Peyer's patch (tissue), 4 donors: ENCODE measurements at regions not wholly inside any gene's neighbourhood (a gene's known extent, or its start where the extent isn't known, plus 50 kb on each side); places are given as distances from the start of the nearest gene placed in this dataset.

Experiments
- DNase-seq, 3 donors: peaks; one replicate each; pipeline ENCODE4 v3.0.0-alpha.2; 2017 to 2019
- H3K27ac ChIP-seq, 4 donors: fragments of 200-600 bp; sonication (generic); one replicate each; pipeline ENCODE4 v1.5.1; 2016 to 2019
- H3K27me3 ChIP-seq, 2 donors: fragments of 200-600 bp; sonication (generic); one replicate each; pipeline ENCODE4 v1.5.1; 2019
- H3K36me3 ChIP-seq, 3 donors: fragments of 200-600 bp; sonication (generic); one replicate each; pipeline ENCODE4 v1.5.1; 2016 to 2019
- H3K4me1 ChIP-seq, 4 donors: fragments of 200-600 bp; sonication (generic); one replicate each; pipeline ENCODE4 v1.5.1; 2016 to 2019
- H3K4me3 ChIP-seq, 4 donors: fragments of 200-600 bp; sonication (generic); 1 replicate in 3 of 4; 2 replicates in 1 of 4; pipeline ENCODE4 v1.5.1; 2016 to 2019; ENCODE audit warnings: mild to moderate bottlenecking in 1 of 4
- H3K9me3 ChIP-seq, 4 donors: fragments of 200-600 bp; sonication (generic); one replicate each; pipeline ENCODE4 v1.5.1; 2016 to 2019; ENCODE audit warnings: mild to moderate bottlenecking in 1 of 4
- CTCF ChIP-seq, 6 experiments: fragments of 450-650 bp in 4 of 6; fragments of 200-600 bp in 2 of 6; sonication (generic) in 1 of 6; IDR thresholded peaks; one replicate each; pipeline ENCODE4 v1.5.1; 2017 to 2019; ENCODE audit warnings: antibody characterized with exemption in 6 of 6, mild to moderate bottlenecking in 3 of 6, moderate library complexity in 1 of 6
- POLR2A ChIP-seq, 2 donors: fragments of 450-650 bp; IDR thresholded peaks; one replicate each; pipeline ENCODE4 v1.5.1; 2017; ENCODE audit warnings: antibody characterized with exemption in 2 of 2, mild to moderate bottlenecking in 2 of 2, moderate library complexity in 2 of 2

DNA sequence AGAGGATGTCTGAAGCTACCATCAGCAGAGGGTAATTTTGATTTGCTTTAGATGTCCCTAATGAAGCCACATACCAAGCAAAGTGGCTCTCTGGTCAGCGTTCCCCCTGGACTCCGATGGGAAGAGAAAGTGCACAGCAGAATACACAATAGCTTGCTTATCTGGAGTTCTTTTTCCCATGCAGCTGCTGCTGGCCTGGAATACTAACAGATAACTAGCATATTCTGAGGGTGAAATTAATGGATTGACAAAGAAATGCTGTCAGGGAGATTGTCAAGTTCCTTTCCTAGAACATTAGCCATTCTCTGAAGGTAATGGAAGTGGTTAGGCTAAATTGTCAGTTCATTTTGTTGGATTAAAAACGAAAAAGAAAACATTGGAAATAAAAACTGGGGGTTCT, 391.3 kb downstream of the FLRT2 start:
- no peak for DNase-seq
- Histone ChIP-seq H3K27ac (no peak overlapping the region), H3K4me3 (no peak overlapping the region), H3K9me3 (no peaks in the 10 kb centered on the region), H3K4me1 (no peaks in the 10 kb centered on the region), H3K36me3 (no peaks in the 10 kb centered on the region), H3K27me3 (no peaks in the 10 kb centered on the region)
- TF ChIP-seq POLR2A (IDR thresholded peaks at IDR 0.05) (no peak), CTCF (IDR thresholded peaks at IDR 0.05) (no peak)

DNA sequence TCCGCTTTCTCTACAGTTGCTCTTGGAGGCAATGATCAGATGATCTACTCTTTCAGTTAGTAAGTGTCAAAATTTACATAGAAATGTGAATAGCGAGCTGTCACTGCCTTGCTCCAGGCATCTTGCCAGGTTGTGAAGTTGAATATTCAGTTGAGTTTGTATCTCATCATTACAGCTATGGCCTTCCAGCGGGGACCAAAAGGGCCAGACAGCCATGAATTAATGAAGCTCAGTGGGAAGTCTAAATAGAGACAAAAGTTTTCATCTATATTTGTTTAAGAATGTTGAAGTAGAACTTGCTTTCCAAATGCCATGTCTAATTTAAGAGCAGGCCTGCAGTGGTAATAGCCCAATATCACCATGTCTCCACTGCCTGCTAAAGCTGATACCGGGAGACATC, 387.8 kb downstream of the FLRT2 start:
- TF ChIP-seq CTCF (IDR thresholded peaks at IDR 0.05): no peak
- TF ChIP-seq POLR2A (IDR thresholded peaks at IDR 0.05): no peak
- H3K9me3 ChIP-seq: no peaks in the 10 kb centered on the region
- H3K4me1 ChIP-seq: no peaks in the 10 kb centered on the region
- no peak overlapping the region for H3K4me3 ChIP-seq
- H3K27me3 ChIP-seq: no peaks in the 10 kb centered on the region
- no peaks in the 10 kb centered on the region for H3K36me3 ChIP-seq
- no peak for DNase-seq
- H3K27ac ChIP-seq: no peak overlapping the region

GRCh38 chr14:85915711-85916110, 385.8 kb downstream of the FLRT2 start:
- no peaks in the 10 kb centered on the region for H3K27me3 ChIP-seq
- no peak overlapping the region for H3K27ac ChIP-seq
- H3K4me1 ChIP-seq: no peaks in the 10 kb centered on the region
- H3K4me3 ChIP-seq: no peak overlapping the region
- no peaks in the 10 kb centered on the region for H3K36me3 ChIP-seq
- no peaks in the 10 kb centered on the region for H3K9me3 ChIP-seq
- no peak for DNase-seq
- TF ChIP-seq POLR2A (IDR thresholded peaks at IDR 0.05): no peak
- no peak for TF ChIP-seq CTCF (IDR thresholded peaks at IDR 0.05)

GRCh38 chr14:85912141-85912540, 382.2 kb downstream of the FLRT2 start:
- DNase-seq: no peak
- TF ChIP-seq CTCF (IDR thresholded peaks at IDR 0.05): no peak
- no peak for TF ChIP-seq POLR2A (IDR thresholded peaks at IDR 0.05)

GRCh38 chr14:85911044-85911443, 381.1 kb downstream of the FLRT2 start:
- Histone ChIP-seq H3K4me3 (no peak overlapping the region), H3K9me3 (no peaks in the 10 kb centered on the region), H3K27me3 (no peaks in the 10 kb centered on the region), H3K27ac (no peak overlapping the region), H3K4me1 (no peaks in the 10 kb centered on the region), H3K36me3 (no peaks in the 10 kb centered on the region)
- TF ChIP-seq POLR2A (IDR thresholded peaks at IDR 0.05) (no peak), CTCF (IDR thresholded peaks at IDR 0.05) (no peak)
- no peak for DNase-seq

More at GRCh38 chr14:85912141-85912540, 382.2 kb downstream of the FLRT2 start:
- Histone ChIP-seq H3K4me3 (no peak overlapping the region), H3K9me3 (no peaks in the 10 kb centered on the region), H3K36me3 (no peaks in the 10 kb centered on the region), H3K27ac (no peak overlapping the region), H3K4me1 (no peaks in the 10 kb centered on the region), H3K27me3 (no peaks in the 10 kb centered on the region)

GRCh38 chr14:85909581-85909980, 379.6 kb downstream of the FLRT2 start:
- Histone ChIP-seq H3K36me3 (no peaks in the 10 kb centered on the region), H3K4me3 (no peak overlapping the region), H3K4me1 (no peaks in the 10 kb centered on the region), H3K27ac (no peak overlapping the region), H3K9me3 (no peaks in the 10 kb centered on the region), H3K27me3 (no peaks in the 10 kb centered on the region)
- TF ChIP-seq CTCF (IDR thresholded peaks at IDR 0.05) (no peak), POLR2A (IDR thresholded peaks at IDR 0.05) (no peak)
- DNase-seq: no peak
